ENCODE measurements at regions not wholly inside any gene's neighbourhood (a gene's known extent, or its start where the extent isn't known, plus 50 kb on each side); places are given as distances from the start of the nearest gene placed in this dataset.

GRCh38 chr10:1932692-1933094 is 195.4 kb upstream of the ADARB2 start:
- TF ChIP-seq RFX5 (IDR thresholded peaks at IDR 0.05; ENCODE audit: low read depth, low read length) (no peak), MXI1 (IDR thresholded peaks at IDR 0.05; ENCODE audit: borderline replicate concordance, low read depth, low read length) (no peak), RAD21 (IDR thresholded peaks at IDR 0.05; ENCODE audit: low read length) (no peak), CTCF (conservative IDR thresholded peaks at IDR 0.05; ENCODE audit: low read depth, low read length) (no peak), MAFK (IDR thresholded peaks at IDR 0.05; ENCODE audit: low read depth, low read length) (no peak), CEBPB (IDR thresholded peaks at IDR 0.05; ENCODE audit: low read depth, low read length) (no peak), CHD1 (IDR thresholded peaks at IDR 0.05; ENCODE audit: low read depth, low read length) (no peak), ELK1 (IDR thresholded peaks at IDR 0.05; ENCODE audit: borderline replicate concordance, low read depth, low read length) (no peak), USF2 (IDR thresholded peaks at IDR 0.05; ENCODE audit: low read depth, low read length) (no peak)
- H4K91ac ChIP-seq (ENCODE audit: insufficient read depth, low read depth, low read length): no peak overlapping the region
- H3K27me3 ChIP-seq (ENCODE audit: control insufficient read depth, insufficient read depth, low read length): no peaks in the 10 kb centered on the region
- no peaks in the 10 kb centered on the region for H3K36me3 ChIP-seq (ENCODE audit: control insufficient read depth, insufficient read depth, low read length)
- no CpG with 5 or more reads among the region's 13 CpGs for WGBS, 2 experiments (ENCODE audit: extremely low coverage in 2 of 2, insufficient read length in 1 of 2)
- no peak overlapping the region for H2AK9ac ChIP-seq (replicated peaks; ENCODE audit: low read depth, low read length, poor library complexity)
- no peak overlapping the region for H4K5ac ChIP-seq (ENCODE audit: low read depth, low read length)
- H3K9ac ChIP-seq (ENCODE audit: low read depth, low read length): no peak overlapping the region
- H3K27ac ChIP-seq (ENCODE audit: insufficient read depth, low read length): no peak overlapping the region
- H4K8ac ChIP-seq (ENCODE audit: low read depth in 2 of 2, low read length in 2 of 2): no peak overlapping the region
- H3K9me1 ChIP-seq (ENCODE audit: insufficient read depth, low read length): no peaks in the 10 kb centered on the region
- no peak overlapping the region for H3K56ac ChIP-seq (ENCODE audit: extremely low read depth, insufficient read depth, low read length)
- dilution Hi-C loops (cut with HindIII; ENCODE audit: low sequenced_read_pairs, unreplicated experiment) (no loop called here), intact Hi-C loops (cut with micrococcal nuclease) (no loop called here), in situ Hi-C loops (cut with MboI; ENCODE audit: low sequenced_read_pairs) (no loop called here)
- H3K18ac ChIP-seq (ENCODE audit: low read depth, low read length): no peak overlapping the region
- H3K23ac ChIP-seq (ENCODE audit: low read depth, low read length): no peak overlapping the region
- no peak overlapping the region for H3K4me2 ChIP-seq (ENCODE audit: low read depth, low read length)
- ChIA-PET CTCF (no interaction called here), POLR2A (ENCODE audit: unreplicated experiment) (no interaction called here)
- ATAC-seq (ENCODE audit: low read depth) (no peak), DNase-seq (no peak)
- H2AFZ ChIP-seq (replicated peaks; ENCODE audit: low read length, poor library complexity): no peak overlapping the region
- no peaks in the 10 kb centered on the region for H3K4me1 ChIP-seq (ENCODE audit: control insufficient read depth, insufficient read depth, low read length)
- H2BK15ac ChIP-seq (ENCODE audit: low read depth, low read length): no peak overlapping the region
- H3K9me3 ChIP-seq (ENCODE audit: control insufficient read depth, insufficient read depth, low read length): peaks cover 13% of the 10 kb centered on the region; the same call in 1 of the 2 replicates
- H2BK120ac ChIP-seq (ENCODE audit: low read depth, low read length): no peak overlapping the region
- H3K14ac ChIP-seq (replicated peaks; ENCODE audit: low read depth, low read length): no peak overlapping the region
- H3K79me1 ChIP-seq (ENCODE audit: low read depth in 1 of 2, low read length in 2 of 2): no peaks in the 10 kb centered on the region
- no peak overlapping the region for H2BK5ac ChIP-seq (ENCODE audit: low read depth, low read length, poor library complexity, severe bottlenecking)
- H3K4me3 ChIP-seq (ENCODE audit: insufficient read depth, low read depth, low read length): no peak overlapping the region
- no peaks in the 10 kb centered on the region for H4K20me1 ChIP-seq (ENCODE audit: insufficient read depth, low read length)
- H2AK5ac ChIP-seq (ENCODE audit: low read depth, low read length): no peak overlapping the region
- no peak overlapping the region for H3K4ac ChIP-seq (ENCODE audit: low read depth, low read length)
- H2BK20ac ChIP-seq (ENCODE audit: low read depth, low read length): no peak overlapping the region
- no TSS peak for BruUV-seq (replicated peaks)
